AG09309 (cell line): ENCODE measurements at regions not wholly inside any gene's neighbourhood (a gene's known extent, or its start where the extent isn't known, plus 50 kb on each side); places are given as distances from the start of the nearest gene placed in this dataset.

Source experiments
- DNase-seq: peaks from one replicate; pipeline ENCODE4 v3.0.0-alpha.2; 2010; ENCODE audit warnings: low read depth
- H3K4me3 ChIP-seq: 2 replicates; pipeline ENCODE4 v1.5.1; 2011; ENCODE audit warnings: mild to moderate bottlenecking, low read depth, low read length, moderate library complexity; ENCODE audit not compliant: control insufficient read depth
- CTCF ChIP-seq: IDR thresholded peaks from 2 replicates; pipeline ENCODE4 v1.5.1; 2011; ENCODE audit warnings: mild to moderate bottlenecking, low read depth, low read length, inconsistent platforms; ENCODE audit not compliant: insufficient read depth, control insufficient read depth; ENCODE audit errors: missing control alignments

- no peak for TF ChIP-seq CTCF
- DNase-seq, result peak; percentile 41
- no peak overlapping the region for H3K4me3 ChIP-seq
Measured at GRCh38 chr7:112994656-112995055, 92.0 kb downstream of the GPR85 start.

- no peak for TF ChIP-seq CTCF
- H3K4me3 ChIP-seq, result no peak overlapping the region
- DNase-seq, result no peak
Measured at GRCh38 chr7:112990624-112991023, 96.0 kb downstream of the GPR85 start.

DNA sequence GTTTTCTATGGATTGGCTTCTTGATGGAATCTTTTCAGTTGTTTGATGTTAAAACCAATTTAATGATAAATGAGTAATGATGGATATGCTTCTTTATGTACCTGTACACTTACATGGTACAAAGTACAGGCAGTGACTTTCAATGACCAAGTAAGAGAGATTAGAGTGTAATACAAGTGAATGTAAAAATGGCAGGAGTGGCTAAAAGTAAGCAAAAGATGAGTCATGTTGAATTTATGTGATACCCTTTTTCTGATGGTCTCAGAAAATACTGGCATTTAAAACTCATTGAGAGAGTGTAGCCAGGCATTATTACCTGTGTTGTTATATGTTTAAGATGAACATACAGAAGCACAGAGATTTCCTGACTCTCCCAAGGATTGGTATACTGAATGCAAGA is 97.1 kb downstream of the GPR85 start:
- H3K4me3 ChIP-seq, result no peak overlapping the region
- DNase-seq, result no peak
- TF ChIP-seq CTCF, result no peak

DNA sequence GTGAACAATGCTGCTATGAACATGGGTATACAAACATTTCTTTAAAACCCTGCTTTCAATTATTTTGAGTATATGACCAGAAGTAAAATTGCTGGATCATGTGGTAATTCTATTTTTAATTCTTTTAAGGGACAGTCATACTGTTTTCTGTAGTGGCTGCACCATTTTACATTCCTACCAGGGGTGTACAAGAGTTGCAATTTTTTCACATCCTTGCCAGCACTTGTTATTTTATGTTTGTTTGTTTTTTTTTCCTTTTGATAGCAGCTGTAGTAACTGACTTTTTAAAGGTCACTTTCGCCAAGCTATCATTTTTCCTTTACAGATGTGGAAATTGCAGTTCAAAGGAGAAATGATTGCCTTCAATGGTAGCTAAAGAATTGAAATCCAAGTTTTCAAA is 99.5 kb downstream of the GPR85 start:
- TF ChIP-seq CTCF, result no peak
- DNase-seq, result no peak

GRCh38 chr7:112986256-112987031 is 100.2 kb downstream of the GPR85 start:
- DNase-seq, result no peak
- TF ChIP-seq CTCF, result no peak
- no peak overlapping the region for H3K4me3 ChIP-seq

More for the DNA sequence above, 99.5 kb downstream of the GPR85 start:
- H3K4me3 ChIP-seq, result no peak overlapping the region

DNA sequence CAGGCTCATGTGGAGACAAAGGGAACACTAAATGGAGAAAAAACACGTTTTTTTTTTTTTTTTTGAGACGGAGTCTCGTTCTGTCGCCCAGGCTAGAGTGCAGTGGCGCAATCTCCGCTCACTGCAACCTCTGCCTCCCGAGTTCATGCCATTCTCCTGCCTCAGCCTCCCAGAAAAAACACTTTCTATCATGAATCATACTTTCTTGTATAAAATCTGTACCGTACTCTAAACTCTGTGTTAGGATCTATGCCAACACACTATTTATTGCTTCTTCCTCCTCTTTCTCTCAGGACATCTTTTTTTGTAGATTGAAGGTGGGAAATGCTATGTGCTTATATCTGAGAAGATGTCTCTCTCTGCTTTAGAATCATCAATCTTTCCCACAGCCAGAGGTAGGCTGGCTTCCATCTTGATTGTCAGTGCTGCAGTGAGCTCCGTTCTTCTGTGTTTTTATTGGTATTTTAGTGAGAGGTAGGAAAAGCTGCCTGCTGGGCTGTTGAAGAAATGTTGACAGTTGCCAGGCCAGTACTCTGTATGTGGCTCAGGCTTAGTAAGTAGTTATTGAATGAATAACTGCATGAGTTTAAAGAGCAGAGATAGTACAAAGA is 101.1 kb downstream of the GPR85 start:
- peak; percentile 34 for DNase-seq
- no peak for TF ChIP-seq CTCF
- no peak overlapping the region for H3K4me3 ChIP-seq
